ENCODE measurements at regions not wholly inside any gene's neighbourhood (a gene's known extent, or its start where the extent isn't known, plus 50 kb on each side); places are given as distances from the start of the nearest gene placed in this dataset.
A peak's percentile ranks its signal among the peaks of the same experiment; 100 is the strongest.

- DNase-seq, result no peak
Measured at GRCh38 chr4:123338715-123339114, 57.9 kb upstream of the SPRY1 start.

GRCh38 chr4:123339507-123340380 lies 56.9 kb upstream of the SPRY1 start:
- peak in 1 of 3 experiments; percentile 6 for DNase-seq

GRCh38 chr4:123340381-123340701 lies 56.3 kb upstream of the SPRY1 start:
- DNase-seq, result no peak

- DNase-seq, result no peak
Measured at GRCh38 chr4:123342498-123342897, 54.1 kb upstream of the SPRY1 start.

GRCh38 chr4:123343400-123344041 lies 53.1 kb upstream of the SPRY1 start:
- no peak for DNase-seq

GRCh38 chr4:123345137-123345934 lies 51.3 kb upstream of the SPRY1 start:
- DNase-seq, result no peak

GRCh38 chr4:123345935-123346300 lies 50.7 kb upstream of the SPRY1 start:
- no peak for DNase-seq

GRCh38 chr4:123346330-123346940 lies 50.2 kb upstream of the SPRY1 start:
- DNase-seq, result no peak

All from NCI-H1417 (cell line).